GM21526 (cell line): ENCODE measurements at regions not wholly inside any gene's neighbourhood (a gene's known extent, or its start where the extent isn't known, plus 50 kb on each side); places are given as distances from the start of the nearest gene placed in this dataset.
A peak's percentile ranks its signal among the peaks of the same experiment; 100 is the strongest.

ENCODE experiments used
- ATAC-seq: cut with Tn5 transposase; IDR thresholded peaks from one replicate; pipeline ENCODE4 v1.9.1; 2021; ENCODE audit warnings: moderate library complexity; ENCODE audit not compliant: unreplicated experiment, low FRiP score

DNA sequence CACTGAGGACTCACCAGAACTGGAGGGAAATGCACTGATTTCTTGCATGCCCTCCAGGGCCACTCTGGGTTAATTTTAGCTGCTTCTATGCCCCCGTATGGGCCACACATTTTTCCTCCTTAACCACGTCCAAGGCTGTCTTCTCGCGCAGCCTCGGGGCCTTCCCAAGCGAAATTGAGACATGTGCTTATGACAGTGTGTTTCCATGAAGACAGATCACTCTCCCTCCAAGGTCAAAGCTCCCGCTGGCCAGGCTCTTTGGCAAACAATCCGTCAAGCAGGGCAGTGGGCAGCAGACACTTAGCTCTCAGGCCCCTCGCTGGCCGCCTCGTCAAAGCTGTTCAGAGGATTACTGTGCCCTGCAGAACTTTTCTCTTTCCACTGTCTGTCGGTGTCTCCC, 243.0 kb upstream of the N4BP1 start:
- ATAC-seq, result no peak

DNA sequence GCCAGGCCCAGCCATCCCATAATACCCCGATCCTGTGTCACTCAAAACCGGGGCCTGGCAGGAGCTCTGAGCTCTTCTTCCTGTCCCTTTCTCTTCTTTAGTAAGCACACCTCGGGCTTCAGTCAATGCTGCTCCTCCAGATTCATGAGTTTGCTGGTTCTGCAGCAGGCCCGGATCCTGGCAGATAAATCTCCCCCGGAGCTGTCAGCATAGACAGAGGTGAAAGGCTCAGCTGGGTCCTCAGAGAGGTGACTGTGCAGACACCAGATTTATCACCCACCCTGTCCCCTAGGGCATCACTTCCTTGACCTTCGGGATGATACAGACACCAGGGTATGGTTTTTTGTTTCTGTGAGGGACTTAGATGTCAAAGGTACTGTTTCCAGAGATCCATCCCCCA, 242.5 kb upstream of the N4BP1 start:
- ATAC-seq, result no peak

DNA sequence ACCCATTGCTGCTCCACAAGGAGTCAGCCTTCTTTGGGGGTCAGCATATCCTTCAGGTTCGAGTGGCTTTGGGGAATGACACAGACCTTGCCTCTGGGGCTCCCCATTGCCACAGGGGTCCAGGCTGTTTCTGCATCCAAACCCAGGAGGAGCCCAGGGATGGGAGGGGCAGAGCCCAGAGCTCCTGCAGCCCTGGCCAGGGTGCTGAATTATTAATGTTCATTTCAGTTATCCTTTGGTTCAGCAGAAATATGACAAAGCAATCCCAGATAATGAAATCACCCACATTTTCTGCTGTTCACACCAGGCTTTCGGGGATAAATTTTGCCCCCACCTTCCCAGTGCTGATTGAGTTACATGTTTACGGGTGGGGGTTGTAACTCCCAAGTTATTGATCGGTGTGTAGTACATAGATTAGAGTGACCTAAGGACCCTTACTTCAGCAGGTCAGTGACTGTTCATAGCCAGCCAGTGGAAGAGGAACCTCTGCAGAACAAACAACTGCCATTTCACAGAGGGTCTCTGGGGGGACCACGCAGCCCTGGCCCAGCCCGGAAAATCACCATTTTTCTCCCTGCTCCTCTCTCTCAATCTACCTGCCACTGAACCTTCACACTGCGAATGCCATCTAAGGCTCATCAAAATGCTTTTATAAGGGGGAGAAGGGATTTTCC, 240.3 kb upstream of the N4BP1 start:
- no peak for ATAC-seq

DNA sequence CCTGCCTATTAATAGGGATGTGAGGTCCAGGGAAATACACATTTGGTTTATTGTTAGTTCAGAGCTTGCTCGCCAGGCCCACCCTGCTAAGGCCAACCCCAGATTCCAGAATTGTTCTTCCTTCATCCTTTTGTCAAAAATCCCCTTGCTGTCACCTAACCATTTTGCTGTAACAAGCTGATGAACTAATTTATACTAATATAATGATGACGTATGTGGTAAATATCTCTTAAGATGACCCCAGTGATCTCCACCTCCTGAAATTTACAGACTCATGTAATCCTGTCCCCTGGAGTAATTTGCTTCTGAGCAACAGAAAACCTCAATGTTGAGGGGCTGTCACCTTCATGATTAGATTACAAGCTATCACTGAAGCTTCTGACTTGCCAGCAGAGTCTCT, 236.3 kb upstream of the N4BP1 start:
- ATAC-seq, result no peak

DNA sequence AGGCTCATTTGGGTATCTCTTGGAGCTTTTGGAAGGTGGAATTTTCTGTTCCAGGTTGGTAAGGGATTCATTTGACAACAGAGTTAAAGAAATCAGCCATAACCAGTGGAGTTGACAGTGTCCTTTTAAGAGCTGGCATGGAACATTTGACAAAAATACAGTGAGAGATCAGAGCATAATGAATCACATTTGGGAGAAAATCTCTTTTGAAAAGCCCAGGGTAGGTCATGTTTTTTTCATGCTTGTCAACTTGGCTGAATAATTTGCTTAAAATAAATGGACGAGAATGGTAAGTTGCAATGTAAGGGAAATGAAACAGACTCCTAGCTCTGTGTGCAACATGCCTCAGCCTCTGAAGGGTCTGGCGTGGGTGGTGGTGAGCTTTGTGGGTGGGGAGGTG, 235.3 kb upstream of the N4BP1 start:
- ATAC-seq, result no peak

DNA sequence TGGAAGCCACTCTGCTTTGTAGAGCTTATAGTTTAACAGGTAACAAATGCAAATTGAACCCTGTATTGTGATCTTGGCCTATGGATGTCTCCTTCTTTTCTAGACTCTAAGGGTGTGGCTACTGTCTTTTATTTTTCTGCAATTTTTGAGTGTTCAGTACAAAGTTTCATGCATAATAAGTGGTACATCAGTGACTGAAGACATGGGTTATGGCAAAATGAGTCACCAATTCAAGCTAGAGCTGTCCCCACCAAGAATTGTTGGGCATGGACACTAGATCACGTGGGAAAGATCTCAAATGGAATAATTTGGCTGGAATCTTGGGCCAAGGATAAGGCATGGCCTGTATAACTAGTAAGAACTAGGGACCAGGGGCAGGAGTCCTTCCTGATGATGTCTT, 228.4 kb upstream of the N4BP1 start:
- no peak for ATAC-seq

DNA sequence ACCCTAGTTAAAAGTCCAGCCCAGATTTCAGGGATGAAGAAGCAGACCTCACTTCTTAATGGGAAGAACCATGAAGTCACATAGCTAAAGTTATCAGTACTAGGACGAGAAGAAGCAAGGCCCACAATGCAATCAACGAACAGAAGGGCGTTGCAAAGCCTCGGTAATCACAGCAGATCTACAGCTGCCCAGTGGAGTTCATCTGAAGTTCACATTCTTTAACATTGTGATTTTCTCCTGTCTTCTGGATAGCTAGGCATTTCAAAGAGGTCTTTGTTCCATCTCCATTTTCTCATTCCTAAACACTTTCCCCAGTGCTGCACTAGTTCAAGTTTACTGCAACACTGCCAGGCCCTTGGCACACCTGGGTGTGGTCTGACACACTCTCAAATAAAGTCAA, 226.7 kb upstream of the N4BP1 start:
- ATAC-seq, result no peak

DNA sequence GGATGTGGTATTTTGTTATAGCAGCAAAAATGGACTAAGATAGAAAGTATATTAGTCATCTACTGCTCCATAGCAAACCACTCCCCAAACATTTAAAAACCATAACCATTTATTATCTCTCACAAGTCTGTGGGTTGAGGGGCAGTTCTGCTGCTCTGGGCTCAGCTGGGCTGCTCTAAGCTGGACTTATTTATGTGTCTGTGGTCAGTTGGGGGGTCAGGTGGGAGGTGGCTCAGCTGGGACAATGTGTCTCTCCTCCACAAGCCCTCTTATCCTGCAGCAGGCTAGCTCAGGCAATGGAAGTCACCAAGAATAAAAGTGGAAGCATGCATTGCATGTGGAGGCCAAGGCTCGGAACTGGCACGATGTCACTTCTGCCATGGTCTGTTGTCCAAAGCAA, 226.1 kb upstream of the N4BP1 start:
- ATAC-seq, result no peak

DNA sequence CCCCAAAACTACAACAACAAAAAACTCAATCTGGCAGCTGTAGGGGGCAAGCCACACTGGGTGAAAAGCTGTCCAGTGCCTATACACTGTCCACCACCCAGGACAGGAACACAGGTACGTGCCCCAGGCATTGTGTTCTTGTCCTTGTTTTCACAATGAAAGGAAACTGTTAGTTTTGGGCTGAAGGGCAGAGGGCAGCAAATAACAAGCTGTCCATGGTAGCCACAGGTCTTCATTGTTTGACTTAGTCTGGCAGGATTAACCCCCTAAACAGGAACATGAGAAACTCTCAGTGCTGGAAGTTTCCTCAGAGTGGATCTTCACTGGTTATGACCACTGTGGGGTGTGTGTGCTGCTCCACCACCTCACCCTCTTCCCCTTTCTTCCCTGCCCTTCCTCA, 224.6 kb upstream of the N4BP1 start:
- no peak for ATAC-seq

DNA sequence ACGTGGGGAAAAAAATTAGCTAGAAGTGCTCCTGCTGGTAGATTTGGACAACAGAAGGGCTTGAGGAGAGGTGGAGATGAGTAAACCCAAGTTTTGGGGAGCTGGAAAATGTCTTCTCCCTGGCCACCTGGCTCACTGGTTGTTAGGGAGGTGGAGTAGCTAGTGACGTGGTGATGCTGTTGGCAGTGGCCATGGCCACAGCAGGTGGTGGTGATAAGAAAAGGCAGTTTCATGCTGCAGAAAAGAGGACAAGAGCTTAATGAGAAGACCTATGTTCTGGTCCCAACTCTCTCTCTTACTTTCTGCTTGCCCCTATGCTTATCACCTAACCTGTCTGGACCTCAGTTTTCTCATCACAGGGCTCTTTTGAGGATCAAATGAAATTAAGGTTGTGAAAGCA, 223.5 kb upstream of the N4BP1 start:
- no peak for ATAC-seq

DNA sequence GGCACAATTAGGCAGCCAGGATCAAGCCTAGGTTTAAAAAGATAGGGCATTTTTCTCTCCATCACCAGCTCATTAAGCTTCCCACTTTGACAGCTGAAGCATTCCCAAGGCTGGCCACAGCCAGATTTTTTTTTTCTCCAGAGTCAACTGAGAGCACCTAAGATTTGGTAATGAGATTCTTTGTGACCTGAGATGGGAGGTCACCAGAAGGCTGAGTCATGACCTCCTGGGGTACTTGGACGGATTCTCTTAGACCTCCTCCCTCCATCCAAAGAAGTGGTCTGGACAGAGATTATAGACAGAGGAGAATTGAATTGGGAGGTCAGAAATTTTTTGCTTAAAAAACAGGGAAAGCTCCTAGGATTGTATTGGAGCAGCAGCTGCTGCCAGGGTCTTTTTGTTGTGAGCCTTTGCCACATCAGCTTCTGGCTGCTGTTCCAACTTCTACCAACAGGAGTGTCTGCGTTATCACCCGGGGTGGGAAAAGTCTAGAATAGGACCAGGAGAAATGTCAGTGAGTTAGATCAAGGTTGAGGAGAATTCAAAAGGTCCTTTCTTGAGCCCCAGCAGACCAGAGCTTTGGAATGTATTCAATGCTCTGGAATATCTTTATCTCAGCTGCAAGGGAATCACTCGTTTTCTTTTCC, 221.2 kb upstream of the N4BP1 start:
- ATAC-seq, result no peak

DNA sequence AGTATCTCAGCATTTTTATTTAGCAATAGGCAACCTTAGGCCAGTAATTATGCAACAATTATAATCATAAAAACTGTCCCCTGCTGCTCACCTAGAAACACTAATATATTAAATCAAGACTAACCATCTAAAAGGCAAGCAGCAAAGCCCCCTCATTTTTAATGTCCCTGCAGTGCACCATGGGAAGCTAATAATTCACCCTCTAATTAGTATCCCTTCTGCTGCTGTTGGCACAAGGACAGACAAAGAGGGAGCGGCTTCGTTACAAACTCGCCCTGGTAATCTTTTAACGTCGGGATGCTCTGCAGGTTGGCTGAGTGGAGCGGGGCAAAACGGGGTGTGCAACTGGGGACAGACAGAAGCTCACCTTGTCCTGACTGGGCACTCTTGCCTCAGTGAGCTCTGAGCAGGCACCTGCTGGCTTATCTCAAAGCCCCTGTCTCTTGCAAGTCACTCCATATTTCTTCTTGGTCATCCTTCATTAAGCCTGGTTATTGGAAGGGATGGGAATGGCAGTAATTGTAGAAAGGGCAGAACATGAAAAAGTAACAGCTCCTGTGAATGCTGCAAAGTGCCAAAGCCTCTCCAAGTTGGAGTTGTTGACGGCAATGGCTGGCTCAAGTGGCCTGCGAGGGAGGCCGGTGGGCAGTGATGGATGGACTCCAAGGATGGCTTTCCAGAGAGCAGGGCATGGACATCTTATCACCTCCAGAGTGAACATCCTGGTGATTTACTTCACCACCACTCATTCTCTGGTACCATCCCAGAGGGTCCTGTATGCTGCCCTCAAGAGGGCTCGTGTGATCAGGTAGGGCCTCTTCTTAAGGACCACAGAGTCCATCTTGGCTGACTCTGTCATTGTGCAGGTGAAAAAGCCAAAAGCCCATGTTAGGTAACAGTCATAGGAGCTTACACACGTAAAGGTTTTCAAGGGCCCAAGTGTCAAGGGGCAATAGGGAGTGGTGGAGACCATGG, 219.6 kb upstream of the N4BP1 start:
- no peak for ATAC-seq

DNA sequence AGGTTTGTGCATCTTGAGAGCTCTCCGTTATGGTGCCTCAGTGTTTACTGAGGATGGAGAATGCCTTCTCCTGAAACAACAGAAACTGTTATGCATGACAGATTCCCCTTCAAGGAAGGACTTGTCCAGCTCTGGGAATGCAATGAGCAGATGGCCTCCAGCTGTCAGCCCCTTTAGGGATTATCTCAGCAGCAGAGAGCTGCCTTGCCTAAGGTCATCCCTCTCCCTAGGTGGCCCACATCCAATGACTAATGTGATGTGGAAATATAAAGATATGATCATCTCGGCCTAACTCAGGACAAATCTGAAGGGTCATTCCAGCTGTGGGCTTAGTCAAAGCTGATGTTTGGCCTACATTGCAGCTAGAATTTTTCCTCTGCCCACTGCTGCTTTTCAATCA, 214.3 kb upstream of the N4BP1 start:
- ATAC-seq, result no peak

DNA sequence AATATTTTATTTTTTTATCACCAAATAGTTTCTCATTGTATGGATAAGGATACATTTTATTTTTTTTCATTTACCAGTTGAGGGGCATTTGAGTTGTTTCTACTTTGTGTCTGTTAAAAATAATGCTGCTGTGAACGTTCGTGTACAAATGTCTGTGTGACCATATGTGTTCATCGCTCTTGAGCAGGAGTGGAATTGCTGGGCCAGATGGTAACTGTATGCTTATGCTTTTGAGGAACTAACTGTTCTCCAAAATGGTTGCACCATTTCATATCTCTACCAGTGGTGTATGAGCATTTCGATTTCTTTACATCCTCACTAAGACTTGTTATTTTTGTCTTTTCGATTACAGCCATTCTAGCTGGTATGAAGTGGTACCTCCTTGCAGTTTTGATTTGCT, 212.5 kb upstream of the N4BP1 start:
- ATAC-seq, result no peak

DNA sequence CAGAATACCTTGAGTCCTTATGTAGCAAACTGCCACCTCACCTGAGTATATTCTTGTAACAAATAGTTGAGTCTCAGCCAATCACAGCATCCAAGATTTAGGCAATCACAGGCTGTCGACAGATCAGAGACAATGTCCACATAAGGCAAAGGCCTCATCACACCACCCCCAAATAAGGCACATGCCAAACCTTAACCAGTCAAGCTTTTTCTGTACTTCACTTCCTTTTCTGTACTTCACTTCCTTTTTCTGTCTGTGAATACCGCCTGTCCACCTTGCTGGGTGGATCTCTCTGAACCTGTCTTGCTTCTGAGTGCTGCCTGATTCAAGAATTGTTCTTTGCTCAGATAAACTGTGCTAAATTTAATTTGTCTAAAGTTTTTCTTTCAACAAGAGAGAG, 210.4 kb upstream of the N4BP1 start:
- peak; percentile 52 for ATAC-seq

DNA sequence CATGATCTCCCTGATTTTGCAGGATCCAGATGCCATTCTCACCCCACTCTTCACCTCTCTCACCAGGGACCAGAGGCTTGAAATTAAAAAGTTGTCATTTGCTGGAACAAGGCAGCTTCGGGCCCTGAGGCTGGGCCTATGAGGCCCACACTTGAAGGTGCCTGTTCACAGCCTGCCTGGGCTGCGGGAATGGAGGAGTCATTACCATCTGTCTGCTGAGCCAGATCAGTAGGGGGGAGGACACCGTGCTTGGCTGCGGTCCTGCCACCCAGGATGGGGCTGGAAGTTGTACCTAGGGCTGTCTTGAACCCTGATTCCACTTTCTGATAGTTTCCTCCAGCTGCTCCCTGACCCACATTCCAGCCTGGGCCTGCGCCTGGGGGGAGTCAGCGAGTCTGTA, 208.3 kb upstream of the N4BP1 start:
- ATAC-seq, result no peak

DNA sequence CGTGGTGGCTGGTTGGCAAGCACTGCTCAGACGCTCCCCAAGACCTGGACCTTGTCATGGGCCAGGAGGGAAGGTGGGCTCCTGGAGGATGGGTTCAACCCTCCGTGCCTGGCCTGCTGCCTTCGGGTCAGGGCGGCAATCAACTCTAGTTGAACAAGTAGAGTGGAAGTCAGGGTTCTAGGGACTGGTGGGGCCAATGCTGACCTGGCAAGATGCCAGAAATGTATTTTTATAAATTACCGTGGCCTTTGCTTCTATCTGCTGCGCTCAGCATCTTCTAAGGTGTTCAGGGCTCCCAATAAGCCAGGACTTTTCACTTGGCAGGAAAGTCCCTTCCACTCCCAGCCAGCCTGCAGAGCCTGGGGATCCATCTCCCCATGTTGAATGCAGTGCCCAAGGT, 207.1 kb upstream of the N4BP1 start:
- ATAC-seq, result no peak

DNA sequence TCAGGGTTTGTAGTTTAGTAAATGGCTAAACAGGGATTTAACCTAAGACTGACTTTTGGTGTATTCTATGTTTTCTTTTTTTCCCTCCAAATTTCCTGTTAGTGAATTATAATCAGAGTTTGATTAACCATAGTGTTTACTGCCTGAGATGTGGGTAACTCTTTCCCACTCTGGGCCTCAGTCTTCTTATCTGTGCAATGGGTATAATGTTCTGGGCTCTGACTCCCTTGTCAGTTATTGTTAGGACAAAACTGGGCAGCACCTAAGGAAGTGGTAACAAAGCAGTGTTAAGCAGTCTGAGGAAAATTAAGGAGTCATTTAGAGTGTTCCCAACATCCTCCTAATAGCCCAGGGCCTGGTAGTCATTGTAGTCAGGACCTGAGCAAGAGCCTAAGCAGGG, 206.4 kb upstream of the N4BP1 start:
- no peak for ATAC-seq

DNA sequence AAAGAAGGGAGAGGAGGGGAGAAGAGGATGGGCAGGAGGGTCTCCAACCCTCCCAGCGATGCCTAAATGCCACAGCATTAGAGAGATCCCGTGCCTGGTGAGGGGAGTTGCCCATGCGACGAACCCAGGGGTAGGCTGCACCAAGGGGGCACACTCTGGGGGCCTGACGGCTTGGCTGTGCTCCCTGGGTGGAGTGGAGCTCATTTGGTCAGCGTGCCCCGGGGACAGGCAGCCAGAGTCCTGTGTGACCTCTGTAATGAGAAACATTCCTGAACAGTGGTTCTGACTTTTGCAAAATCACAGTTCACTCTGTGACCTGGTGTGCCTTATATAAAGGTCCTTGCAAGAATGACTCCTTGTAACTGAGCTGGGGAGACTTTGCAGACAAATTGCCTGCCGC, 205.0 kb upstream of the N4BP1 start:
- ATAC-seq, result no peak

DNA sequence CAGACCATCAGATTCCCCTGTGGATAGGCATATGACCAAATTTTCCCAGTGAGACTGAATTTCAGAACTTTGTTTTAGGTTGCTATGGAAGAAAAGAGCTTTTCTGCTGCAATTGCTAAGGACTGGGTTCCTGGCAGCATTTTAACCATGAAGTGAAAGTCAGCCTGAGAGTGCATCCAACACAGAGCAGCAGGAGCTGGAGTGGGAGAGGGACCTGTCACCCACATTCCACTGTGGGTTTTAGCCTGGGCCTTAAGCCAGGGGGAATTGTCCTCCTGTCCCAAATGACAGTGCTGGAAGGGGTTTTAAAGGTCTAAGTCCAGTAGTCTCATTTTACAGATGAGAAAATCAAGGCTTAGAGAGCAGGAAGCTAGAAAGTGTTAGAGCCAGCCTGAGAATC, 203.5 kb upstream of the N4BP1 start:
- no peak for ATAC-seq

DNA sequence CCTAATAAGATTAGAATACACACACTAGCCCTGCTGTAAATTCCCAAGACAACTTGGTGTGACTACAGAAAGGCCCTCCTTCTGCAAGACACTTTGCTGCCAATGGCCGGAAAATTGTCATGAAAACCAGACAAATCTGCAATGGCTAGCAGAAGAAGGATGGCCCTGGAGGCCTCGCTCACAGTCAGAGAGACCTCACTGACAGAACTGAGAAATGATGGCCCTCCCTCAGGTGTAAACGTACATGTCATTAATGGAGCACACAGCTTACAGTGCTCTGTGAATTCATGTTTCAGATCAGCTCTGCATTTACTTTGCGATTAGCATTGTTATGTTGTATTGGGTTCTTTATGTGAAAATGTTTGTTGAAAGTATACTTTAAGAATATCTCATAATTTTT, 202.9 kb upstream of the N4BP1 start:
- ATAC-seq, result no peak

DNA sequence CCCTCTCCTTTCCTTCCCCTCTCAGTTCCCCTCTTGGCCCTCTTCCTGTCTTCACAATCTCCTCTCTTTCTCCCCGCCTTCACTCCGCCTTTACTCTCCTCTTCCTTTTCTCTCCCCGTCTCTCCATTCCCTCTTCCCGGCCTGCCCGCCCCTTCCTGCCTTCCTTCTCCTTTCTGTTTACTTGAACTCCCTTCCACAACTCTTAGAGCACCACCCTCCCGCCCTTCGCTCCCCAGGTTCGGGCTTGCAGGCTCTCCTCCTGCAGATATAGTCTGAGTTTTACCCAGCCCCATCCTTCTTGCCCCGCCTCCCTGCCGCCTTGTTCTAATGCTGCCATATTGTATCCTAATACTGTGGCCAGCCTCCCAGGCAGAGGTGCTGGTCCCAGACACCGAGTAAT, 201.5 kb upstream of the N4BP1 start:
- ATAC-seq, result no peak
